GM21619 (cell line): ENCODE measurements at regions not wholly inside any gene's neighbourhood (a gene's known extent, or its start where the extent isn't known, plus 50 kb on each side); places are given as distances from the start of the nearest gene placed in this dataset.

Experiments used
- ATAC-seq: cut with Tn5 transposase; IDR thresholded peaks from one replicate; pipeline ENCODE4 v1.9.1; 2021; ENCODE audit not compliant: unreplicated experiment

- no peak for ATAC-seq
Measured at GRCh38 chr2:173808718-173809117, 156.5 kb downstream of the SP3 start.

DNA sequence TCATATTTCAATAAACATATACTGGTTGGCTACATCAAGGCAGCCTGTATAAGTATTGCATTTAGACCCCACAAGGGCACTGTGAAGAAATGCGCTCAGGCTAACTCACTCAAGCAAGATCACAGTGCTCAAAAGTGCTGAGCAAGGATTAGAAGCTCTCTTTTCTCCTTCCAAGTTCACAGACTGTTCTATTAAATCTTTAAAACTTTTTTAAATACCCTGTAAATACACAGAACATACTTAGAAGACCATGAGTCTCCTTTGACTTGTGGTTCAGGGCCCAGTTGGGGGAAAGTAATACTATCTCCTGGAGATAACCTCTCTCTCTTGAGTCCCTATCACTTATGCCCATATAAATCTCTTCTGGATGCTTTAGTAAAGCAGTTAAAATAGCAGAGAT is 152.9 kb downstream of the SP3 start:
- no peak for ATAC-seq

- ATAC-seq = no peak
Measured at GRCh38 chr2:173814306-173814705, 150.9 kb downstream of the SP3 start.

DNA sequence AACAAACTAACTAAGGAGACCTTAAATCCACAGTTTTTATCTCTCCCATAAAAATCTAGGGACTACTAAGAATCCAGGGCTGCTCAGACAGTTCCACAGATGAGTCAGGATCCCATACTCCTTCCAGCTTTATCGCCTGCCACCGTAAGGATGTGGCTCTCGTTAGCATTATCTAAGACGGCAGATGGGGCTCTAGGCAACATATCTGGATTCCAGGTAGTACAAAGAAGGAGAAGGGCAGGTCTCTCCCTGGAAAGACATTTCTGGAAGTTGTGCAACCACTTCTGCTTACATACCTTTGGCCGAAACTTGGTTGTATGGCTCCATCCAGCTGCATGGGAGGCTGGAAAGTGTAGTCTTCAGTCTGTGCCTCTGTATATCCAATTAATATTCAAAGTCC is 149.4 kb downstream of the SP3 start:
- ATAC-seq = no peak

GRCh38 chr2:173817582-173817981 is 147.6 kb downstream of the SP3 start:
- ATAC-seq = no peak

- no peak for ATAC-seq
Measured at GRCh38 chr2:173818285-173818684, 146.9 kb downstream of the SP3 start.

GRCh38 chr2:173819852-173820251 is 145.3 kb downstream of the SP3 start:
- ATAC-seq = no peak

DNA sequence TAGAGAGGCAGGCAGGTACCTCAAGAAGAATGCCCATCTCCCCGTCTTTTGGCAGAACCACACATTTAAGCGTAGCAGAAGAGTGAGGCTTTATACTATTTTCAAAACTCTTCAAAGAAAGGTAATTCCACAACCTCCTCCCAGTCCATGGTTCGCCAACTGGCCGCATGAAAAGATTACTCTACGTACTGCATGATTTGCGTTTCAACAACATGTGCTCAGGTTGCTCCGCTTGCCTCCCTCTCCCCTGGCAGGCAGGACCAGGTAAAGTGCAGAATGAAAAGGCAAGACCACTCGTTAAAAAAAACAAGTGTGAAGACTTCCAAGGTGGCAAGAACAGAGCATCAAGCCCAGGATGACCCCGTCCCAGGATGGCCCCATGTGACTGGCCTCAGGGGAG is 143.7 kb downstream of the SP3 start:
- ATAC-seq = no peak

- no peak for ATAC-seq
Measured at GRCh38 chr2:173822889-173823542, 142.2 kb downstream of the SP3 start.

GRCh38 chr2:173823543-173823939 is 141.6 kb downstream of the SP3 start:
- ATAC-seq = no peak

- no peak for ATAC-seq
Measured at GRCh38 chr2:173828189-173829142, 136.7 kb downstream of the SP3 start.

GRCh38 chr2:173829727-173830126 is 135.4 kb downstream of the SP3 start:
- no peak for ATAC-seq

DNA sequence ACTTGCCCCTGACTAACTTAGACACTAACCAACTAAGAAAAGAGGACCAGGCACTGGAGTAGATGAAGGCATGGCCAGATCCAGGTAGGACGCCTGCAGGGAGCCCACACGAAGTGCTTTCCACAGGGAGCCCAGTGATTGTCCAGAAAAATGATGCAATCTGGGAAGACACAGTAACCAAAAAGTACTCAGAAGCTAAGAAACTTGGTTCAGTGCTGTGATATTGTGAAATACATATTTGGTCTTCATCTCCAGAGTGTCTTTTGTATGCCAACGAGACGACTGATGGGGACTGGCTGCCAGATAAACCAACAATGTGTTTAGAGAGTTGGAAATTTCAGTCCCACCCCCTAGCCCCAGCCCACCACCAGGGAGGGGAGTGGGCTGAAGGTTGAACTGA is 135.0 kb downstream of the SP3 start:
- no peak for ATAC-seq

- no peak for ATAC-seq
Measured at GRCh38 chr2:173831312-173832229, 133.6 kb downstream of the SP3 start.

DNA sequence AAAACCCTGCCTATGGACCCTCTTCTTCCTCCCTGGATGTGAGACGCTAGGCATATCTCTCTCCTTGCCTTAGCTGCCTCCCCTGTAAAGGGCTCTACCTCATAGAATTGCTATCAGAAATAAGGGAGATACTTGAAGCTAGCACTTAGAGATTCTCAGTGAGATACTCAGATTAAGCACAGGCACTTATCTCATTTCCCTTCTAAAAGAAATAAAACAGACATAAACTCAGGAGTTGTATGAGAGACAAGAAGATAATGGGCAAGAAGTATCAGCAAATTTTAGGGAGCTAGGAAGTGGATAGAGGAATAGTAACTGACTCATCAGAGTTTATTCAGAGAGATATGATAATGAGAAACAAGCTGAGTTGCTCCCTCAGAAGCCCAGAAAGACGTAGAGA is 131.0 kb downstream of the SP3 start:
- no peak for ATAC-seq

DNA sequence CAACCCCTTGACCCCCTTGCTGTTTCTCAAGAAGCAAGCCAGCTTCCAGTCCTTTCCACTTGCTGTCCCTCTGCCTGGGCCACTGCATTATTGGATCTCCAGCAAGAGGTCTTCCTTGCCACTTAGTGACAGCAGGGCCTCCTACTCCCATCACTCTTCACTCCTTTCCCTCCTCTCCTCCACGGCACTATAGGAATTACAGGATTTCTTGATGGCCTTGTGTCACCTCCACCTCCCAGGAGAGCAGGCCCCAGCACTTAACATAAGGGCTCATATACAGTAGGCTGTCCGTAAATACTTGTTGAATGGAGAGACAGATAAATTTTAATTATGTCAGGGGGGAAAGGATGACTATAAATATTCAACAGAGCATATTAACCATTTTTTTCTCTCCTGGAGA is 129.4 kb downstream of the SP3 start:
- ATAC-seq = no peak

DNA sequence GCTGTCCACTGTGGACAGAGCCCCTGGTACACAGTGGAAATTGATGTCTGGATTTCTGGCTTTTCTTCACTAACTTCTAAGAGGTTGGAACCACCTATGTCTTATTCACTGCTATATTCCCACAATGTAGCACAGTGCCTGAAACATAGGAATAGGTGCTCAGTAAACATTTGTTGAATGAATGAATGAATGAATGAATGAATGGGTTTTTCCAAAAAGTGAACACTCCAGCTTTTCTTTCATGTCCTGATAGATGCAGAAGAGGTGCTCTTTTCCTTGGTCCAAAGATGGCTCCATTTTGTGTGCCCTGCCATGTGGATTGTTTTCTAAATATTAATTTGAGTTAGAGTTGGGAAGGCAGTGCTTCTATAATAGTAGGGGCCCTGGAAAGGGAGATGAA is 124.1 kb downstream of the SP3 start:
- ATAC-seq = no peak

- ATAC-seq = no peak
Measured at GRCh38 chr2:173843526-173843925, 121.6 kb downstream of the SP3 start.

- ATAC-seq = no peak
Measured at GRCh38 chr2:173851141-173851641, 114.0 kb downstream of the SP3 start.

- ATAC-seq = no peak
Measured at GRCh38 chr2:173854141-173854540, 111.0 kb downstream of the SP3 start.

DNA sequence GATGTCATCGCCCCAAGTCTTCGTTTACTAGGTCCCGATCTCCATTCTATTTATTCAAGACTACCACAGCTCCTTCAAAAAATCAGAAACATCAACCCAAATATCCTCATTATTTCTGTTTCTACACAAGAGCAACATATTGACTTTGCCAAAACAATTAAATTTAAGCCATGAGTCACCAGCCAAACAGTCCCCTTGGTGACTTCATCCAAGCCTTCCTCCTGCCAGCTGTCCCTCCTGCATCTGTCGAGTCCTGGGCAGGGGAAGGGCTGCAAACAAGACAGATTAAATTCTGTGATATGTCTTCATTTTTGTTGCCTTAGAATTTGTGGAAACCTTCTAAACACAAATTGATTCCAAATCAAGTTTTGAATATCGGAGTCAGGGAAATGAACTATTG is 110.3 kb downstream of the SP3 start:
- no peak for ATAC-seq
